Left ventricle myocardium superior (tissue), 1 donor: ENCODE measurements at regions not wholly inside any gene's neighbourhood (a gene's known extent, or its start where the extent isn't known, plus 50 kb on each side); places are given as distances from the start of the nearest gene placed in this dataset.
A peak's percentile ranks its signal among the peaks of the same experiment; 100 is the strongest.

Source experiments
- ATAC-seq: fragments of 200-7000 bp; cut with Tn5 transposase; one replicate; pipeline ENCODE4 v1.9.1; 2020; ENCODE audit warnings: mild to moderate bottlenecking, moderate library complexity
- DNase-seq: peaks from one replicate; pipeline ENCODE4 v3.0.0-alpha.2; 2020
- intact Hi-C: fragments of 100-400 bp; cut with micrococcal nuclease; formaldehyde crosslinking; loops from one replicate; pipeline ENCODE4 v1.11.0; 2022
- donor health status: DM: no; HTN: yes; CAD: no; lungs with severe emphysema.

DNA sequence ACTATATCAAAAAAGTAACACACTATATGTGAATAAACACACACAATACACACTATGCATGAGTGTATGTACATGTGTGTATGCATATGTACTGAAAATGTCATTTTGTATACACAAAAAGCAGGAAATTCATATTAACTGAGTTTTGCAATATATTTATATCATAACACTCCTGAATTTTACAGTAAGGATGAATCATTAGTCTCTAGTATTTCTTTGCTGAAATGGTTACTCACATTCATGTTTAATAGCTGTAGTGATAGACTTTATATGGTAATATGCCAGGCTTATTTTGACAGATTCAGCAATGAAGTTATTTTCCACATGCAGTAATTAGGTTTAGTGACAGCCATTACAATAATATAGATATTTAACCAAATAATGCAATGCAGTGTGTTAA is 1216.2 kb upstream of the CITED2 start:
- intact Hi-C loops, result no loop called here
- no peak for ATAC-seq

GRCh38 chr6:140586426-140587061 is 1212.1 kb upstream of the CITED2 start:
- peak; percentile 69 for ATAC-seq
- intact Hi-C loops, result no loop called here
- peak; percentile 28 for DNase-seq

More for the DNA sequence above, 1216.2 kb upstream of the CITED2 start:
- DNase-seq, result no peak

DNA sequence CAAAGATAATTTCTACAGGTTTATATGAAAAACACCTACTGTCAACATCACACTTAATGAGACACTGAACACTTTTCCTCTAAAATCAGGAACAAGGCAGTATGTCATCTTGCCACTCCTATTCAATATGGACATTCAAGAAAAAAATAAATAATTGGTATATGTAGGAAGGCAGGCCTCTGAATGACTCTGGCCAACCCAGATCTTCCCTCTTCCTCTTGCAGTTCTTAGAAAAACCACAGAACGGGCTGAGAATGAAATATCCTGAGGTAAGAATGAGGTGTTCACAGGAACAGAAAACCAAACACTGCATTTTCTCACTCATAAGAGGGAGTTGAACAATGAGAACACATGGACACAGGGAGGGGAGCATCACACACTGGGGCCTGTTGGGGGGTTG is 1207.2 kb upstream of the CITED2 start:
- intact Hi-C loops, result no loop called here
- ATAC-seq (no peak), DNase-seq (no peak)

DNA sequence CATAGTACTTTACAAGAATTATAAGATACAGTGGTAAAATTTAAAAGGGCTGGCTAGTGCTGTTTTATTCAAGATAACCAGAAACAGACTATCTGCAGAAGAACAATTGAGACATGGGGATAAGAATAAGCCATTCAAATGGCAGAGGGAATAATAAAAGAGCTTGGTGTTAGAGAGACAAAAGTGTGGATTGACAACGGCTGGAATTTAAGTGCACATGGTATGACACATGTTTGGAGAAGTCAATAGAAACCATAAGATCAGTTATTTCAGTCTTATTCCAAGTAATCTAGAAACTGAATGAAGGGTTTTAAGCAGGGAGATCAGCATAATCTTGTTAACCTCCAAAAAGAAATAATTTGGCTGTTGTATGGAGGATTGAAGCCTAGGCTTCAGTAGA is 1205.5 kb upstream of the CITED2 start:
- intact Hi-C loops, result no loop called here
- DNase-seq, result no peak
- no peak for ATAC-seq

- no peak for ATAC-seq
- no peak for DNase-seq
- intact Hi-C loops, result no loop called here
Observed at GRCh38 chr6:140576004-140576555, 1201.6 kb upstream of the CITED2 start.

DNA sequence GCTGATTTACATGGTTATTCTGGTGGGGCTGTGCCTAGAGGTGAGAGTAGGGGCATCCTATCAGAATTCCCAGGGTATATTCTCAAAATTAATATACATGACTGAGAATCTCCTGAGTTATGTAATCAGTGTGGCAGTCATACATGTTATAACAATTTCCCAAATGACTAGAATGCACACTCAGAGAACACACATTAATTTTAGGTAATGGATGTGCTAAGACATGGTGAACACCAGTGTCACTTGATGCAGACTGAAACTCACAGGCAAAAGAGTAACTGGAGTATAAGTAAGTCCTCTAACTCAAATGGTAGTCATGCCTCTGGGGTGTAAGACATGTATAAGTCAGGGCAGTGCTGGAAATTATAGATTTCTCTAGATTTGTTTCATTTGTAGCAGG is 1198.4 kb upstream of the CITED2 start:
- ATAC-seq (no peak), DNase-seq (no peak)
- intact Hi-C loops, result no loop called here

GRCh38 chr6:140572129-140572528 is 1197.7 kb upstream of the CITED2 start:
- ATAC-seq, result no peak
- DNase-seq, result no peak
- intact Hi-C loops, result no loop called here

DNA sequence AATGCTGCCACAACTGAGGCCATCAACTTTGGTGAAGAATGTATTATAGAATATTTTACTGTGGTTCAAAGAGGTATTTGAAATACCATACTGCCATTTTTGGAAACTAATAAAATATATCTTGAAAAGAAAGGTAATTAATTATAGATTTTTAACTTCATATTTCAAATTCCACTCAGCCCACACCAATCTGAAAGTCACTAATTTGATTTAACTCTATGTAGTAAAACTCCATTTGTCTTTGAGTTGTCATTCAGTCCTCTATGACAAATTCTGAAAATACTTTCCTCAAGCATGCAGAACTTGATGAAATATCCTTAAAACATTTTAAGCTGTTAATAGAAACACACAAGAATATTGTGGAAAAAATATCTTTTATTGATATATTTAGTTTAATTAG is 1196.7 kb upstream of the CITED2 start:
- intact Hi-C loops, result no loop called here
- ATAC-seq, result no peak
- no peak for DNase-seq

GRCh38 chr6:140567466-140567865 is 1193.0 kb upstream of the CITED2 start:
- no peak for ATAC-seq
- no peak for DNase-seq
- intact Hi-C loops, result no loop called here

- ATAC-seq (peak; percentile 91), DNase-seq (no peak)
- intact Hi-C loops, result no loop called here
Observed at GRCh38 chr6:140566781-140567277, 1192.4 kb upstream of the CITED2 start.

DNA sequence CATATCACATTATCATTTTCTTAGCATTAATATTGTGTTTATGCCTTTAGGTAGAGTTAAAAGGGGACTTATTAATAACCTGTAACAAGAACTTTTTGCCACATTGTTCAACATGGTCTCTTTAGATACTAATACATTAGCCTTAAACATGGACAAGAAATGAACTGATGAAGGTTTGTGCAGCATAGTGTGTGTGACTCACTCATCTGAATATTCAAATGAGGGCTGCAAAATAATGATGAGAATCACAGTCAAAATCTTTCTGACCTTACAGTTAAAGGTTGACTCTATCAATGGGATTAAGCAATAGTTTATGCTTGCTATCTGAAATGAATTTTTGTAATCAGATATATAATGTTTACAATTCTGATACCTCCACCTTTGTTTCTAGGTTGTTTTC is 1189.3 kb upstream of the CITED2 start:
- no peak for ATAC-seq
- intact Hi-C loops, result no loop called here
- no peak for DNase-seq

- intact Hi-C loops, result no loop called here
- no peak for DNase-seq
- ATAC-seq, result no peak
Observed at GRCh38 chr6:140561701-140562100, 1187.3 kb upstream of the CITED2 start.

- no peak for DNase-seq
- intact Hi-C loops, result no loop called here
- no peak for ATAC-seq
Observed at GRCh38 chr6:140560671-140561070, 1186.2 kb upstream of the CITED2 start.

GRCh38 chr6:140559458-140559857 is 1185.0 kb upstream of the CITED2 start:
- intact Hi-C loops, result no loop called here
- DNase-seq, result no peak
- no peak for ATAC-seq

GRCh38 chr6:140554421-140554820 is 1180.0 kb upstream of the CITED2 start:
- no peak for ATAC-seq
- intact Hi-C loops, result no loop called here
- DNase-seq, result no peak

- ATAC-seq (peak; percentile 47), DNase-seq (no peak)
- intact Hi-C loops, result no loop called here
Observed at GRCh38 chr6:140548366-140548765, 1173.9 kb upstream of the CITED2 start.

DNA sequence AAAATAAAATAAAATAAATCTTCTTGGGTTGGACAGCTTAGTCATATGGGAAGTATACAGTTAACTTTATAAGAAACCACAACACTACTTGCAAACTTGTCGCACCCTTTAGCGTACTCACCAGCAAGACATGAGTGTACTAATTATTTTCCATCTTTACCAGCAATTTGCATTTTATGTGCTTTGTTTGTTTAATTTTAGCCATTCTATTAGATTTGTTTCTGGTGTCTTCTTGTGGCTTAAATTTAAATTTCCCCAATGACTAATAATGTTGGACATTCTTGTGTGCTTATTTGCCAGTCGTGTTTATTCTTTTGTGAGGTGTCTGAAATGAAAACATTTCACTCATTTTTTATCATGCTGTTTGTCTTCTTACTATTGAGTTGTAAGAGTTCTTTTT is 1172.2 kb upstream of the CITED2 start:
- DNase-seq (no peak), ATAC-seq (no peak)
- intact Hi-C loops, result no loop called here

DNA sequence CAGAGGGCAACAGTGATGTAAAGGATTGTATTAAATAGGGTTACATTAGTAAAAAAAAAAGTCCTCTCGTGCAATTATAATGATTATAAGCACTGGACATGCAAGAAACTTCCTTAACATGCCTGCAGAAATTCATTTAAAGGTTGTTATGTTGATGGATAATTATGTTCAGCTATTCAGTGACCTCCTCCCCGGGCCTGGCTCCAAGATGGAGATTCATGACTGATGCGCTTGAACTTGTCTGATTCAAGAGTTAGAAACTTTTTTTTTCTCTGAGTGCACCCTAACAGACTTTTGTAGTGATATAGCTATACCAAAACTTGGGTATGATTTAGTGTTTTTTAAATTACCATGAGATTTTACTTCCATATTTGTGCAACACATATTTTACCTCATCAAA is 1170.0 kb upstream of the CITED2 start:
- DNase-seq (no peak), ATAC-seq (no peak)
- intact Hi-C loops, result no loop called here

GRCh38 chr6:140542863-140543262 is 1168.4 kb upstream of the CITED2 start:
- ATAC-seq (no peak), DNase-seq (no peak)
- intact Hi-C loops, result no loop called here

DNA sequence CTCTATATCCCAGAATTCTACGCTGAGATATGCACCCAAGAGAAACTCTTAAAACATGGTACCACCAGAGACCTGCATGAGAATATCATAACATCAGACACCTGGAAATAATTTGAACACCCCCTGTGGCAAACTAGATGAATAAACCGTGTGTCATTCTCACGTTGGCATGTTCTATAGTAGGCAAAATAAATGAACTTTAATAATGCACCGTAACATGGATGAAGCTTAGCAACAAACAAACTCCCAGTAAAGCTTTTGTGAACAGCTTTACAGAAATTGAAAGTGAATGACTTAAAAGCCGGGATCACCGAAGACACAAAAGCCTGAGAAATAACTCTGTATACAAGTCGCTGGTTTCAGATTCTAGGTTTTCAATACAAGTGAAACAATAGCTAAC is 1166.8 kb upstream of the CITED2 start:
- DNase-seq, result no peak
- no peak for ATAC-seq
- intact Hi-C loops, result no loop called here

- DNase-seq (no peak), ATAC-seq (no peak)
- intact Hi-C loops, result no loop called here
Observed at GRCh38 chr6:140540743-140541142, 1166.3 kb upstream of the CITED2 start.
